ENCODE measurements at regions not wholly inside any gene's neighbourhood (a gene's known extent, or its start where the extent isn't known, plus 50 kb on each side); places are given as distances from the start of the nearest gene placed in this dataset.

- no peak for TF ChIP-seq CTCF (IDR thresholded peaks at IDR 0.05)
- TF ChIP-seq EZH2 (IDR thresholded peaks at IDR 0.05) = no peak
These were observed 256.9 kb upstream of the SESN3 start for GRCh38 chr11:95487938-95488337.
